HL-60 (cell line): ENCODE measurements at regions not wholly inside any gene's neighbourhood (a gene's known extent, or its start where the extent isn't known, plus 50 kb on each side); places are given as distances from the start of the nearest gene placed in this dataset.
"Not testable (repeated sequence)": the region's sequence is repeated elsewhere in the genome, so short reads cannot be mapped to it uniquely, and the experiment has no call there.

Experiments
- DNase-seq, 2 experiments: peaks; one replicate each; pipeline ENCODE4 v3.0.0-alpha.2; 2010 to 2020; ENCODE audit warnings: low read depth in 1 of 2, low spot score in 1 of 2
- H3K27ac ChIP-seq: fragments of 250-450 bp; sonication (Bioruptor Pico); replicated peaks from 2 replicates; pipeline ENCODE4 v1.5.1; 2020; ENCODE audit warnings: mild to moderate bottlenecking, moderate library complexity
- H3K27me3 ChIP-seq: fragments of 250-450 bp; sonication (Bioruptor Pico); 2 replicates; pipeline ENCODE4 v1.5.1; 2021; ENCODE audit warnings: mild to moderate bottlenecking, moderate library complexity; ENCODE audit not compliant: insufficient read depth, poor library complexity, severe bottlenecking
- H3K4me3 ChIP-seq: replicated peaks from 2 replicates; pipeline ENCODE4 v1.5.1; 2011; ENCODE audit warnings: mild to moderate bottlenecking, control low read depth, low read length; ENCODE audit not compliant: insufficient read depth
- GABPA ChIP-seq: IDR thresholded peaks from 2 replicates; pipeline ENCODE4 v1.6.1; 2012; ENCODE audit warnings: low read depth
- POLR2AphosphoS5 ChIP-seq: IDR thresholded peaks from 2 replicates; pipeline ENCODE4 v1.6.1; 2012; ENCODE audit warnings: low read depth
- REST ChIP-seq: IDR thresholded peaks from 2 replicates; pipeline ENCODE4 v1.6.1; 2012; ENCODE audit warnings: low read depth; ENCODE audit not compliant: insufficient replicate concordance
- SPI1 ChIP-seq: IDR thresholded peaks from 2 replicates; pipeline ENCODE4 v1.6.1; 2012; ENCODE audit warnings: low read depth, mild to moderate bottlenecking, borderline replicate concordance
- TF ChIP-seq, protein P1 (sequence below): IDR thresholded peaks from one replicate; pipeline ENCODE4 v1.5.1; 2011; ENCODE audit warnings: low read length, control low read depth, inconsistent platforms; ENCODE audit not compliant: insufficient read depth

DNA sequence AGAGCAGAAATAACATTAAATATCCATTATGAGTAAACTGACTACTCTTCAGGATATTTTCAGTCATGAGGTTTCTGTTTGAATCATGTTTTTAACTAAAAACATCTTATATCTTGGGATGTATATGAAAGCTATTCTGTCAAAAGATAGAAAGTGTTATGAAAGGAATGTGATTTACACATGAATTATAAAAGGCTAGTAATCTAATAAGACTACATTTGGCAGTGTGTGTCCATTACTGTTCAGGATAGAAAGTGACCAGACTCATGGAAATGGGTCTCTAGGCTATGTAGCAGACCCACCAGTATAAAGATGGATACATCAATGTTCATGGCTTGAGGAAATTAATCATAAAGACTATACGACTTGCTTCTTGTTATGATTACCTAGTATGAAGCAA lies 1328.2 kb upstream of the NUDT12 start:
- no peak for DNase-seq
- no peaks in the 10 kb centered on the region for H3K27me3 ChIP-seq
- H3K4me3 ChIP-seq, result no peak overlapping the region
- H3K27ac ChIP-seq, result no peak overlapping the region
- no peak for TF ChIP-seq REST
- no peak for TF ChIP-seq POLR2AphosphoS5
- no peak for TF ChIP-seq GABPA
- TF ChIP-seq SPI1, result no peak

DNA sequence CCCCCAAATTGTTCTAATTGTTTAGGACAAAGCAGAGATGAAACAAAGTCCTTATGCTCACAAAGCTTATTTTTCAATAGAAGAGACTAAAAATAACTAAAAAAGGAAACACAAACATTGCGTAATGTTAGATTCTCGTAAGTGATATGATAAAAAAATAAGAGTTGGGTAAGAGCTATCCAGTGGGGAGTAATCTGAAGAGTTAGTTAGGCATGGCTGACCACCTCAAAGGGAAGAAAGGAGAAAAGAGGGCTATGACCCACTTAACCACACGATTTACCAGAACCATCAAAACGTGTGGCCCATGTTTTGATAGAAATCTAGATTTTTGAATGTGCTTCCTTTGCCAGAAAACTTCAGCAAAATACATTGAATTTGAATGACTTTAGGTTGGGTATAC lies 1296.8 kb upstream of the NUDT12 start:
- no peak overlapping the region for H3K4me3 ChIP-seq
- DNase-seq, result no peak
- H3K27me3 ChIP-seq, result no peaks in the 10 kb centered on the region
- TF ChIP-seq POLR2AphosphoS5 (no peak), GABPA (no peak), SPI1 (no peak), REST (no peak)
- TF ChIP-seq, protein P1, sequence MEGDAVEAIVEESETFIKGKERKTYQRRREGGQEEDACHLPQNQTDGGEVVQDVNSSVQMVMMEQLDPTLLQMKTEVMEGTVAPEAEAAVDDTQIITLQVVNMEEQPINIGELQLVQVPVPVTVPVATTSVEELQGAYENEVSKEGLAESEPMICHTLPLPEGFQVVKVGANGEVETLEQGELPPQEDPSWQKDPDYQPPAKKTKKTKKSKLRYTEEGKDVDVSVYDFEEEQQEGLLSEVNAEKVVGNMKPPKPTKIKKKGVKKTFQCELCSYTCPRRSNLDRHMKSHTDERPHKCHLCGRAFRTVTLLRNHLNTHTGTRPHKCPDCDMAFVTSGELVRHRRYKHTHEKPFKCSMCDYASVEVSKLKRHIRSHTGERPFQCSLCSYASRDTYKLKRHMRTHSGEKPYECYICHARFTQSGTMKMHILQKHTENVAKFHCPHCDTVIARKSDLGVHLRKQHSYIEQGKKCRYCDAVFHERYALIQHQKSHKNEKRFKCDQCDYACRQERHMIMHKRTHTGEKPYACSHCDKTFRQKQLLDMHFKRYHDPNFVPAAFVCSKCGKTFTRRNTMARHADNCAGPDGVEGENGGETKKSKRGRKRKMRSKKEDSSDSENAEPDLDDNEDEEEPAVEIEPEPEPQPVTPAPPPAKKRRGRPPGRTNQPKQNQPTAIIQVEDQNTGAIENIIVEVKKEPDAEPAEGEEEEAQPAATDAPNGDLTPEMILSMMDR, result no peak
- H3K27ac ChIP-seq, result no peak overlapping the region

DNA sequence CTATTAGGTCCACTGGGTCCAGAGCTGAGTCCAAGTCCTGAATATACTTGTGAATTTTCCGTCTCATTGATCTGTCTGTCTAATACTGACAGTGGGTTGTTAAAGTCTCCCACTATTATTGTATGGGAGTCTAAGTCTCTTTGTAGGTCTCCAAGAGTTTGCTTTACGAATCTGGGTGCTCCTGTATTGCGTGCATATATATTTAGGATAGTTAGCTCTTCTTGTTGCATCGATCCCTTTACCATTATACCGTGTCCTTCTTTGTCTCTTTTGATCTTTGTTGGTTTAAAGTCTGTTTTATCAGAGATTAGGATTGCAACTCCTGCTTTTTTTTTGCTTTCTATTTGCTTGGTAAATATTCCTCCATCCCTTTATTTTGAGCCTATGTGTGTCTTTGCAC lies 1289.5 kb upstream of the NUDT12 start:
- H3K4me3 ChIP-seq, DNase-seq, H3K27ac ChIP-seq, H3K27me3 ChIP-seq: not testable (repeated sequence)

GRCh38 chr5:104845541-104845940 lies 1283.0 kb upstream of the NUDT12 start:
- TF ChIP-seq SPI1, result no peak
- Histone ChIP-seq H3K4me3 (no peak overlapping the region), H3K27me3 (no peaks in the 10 kb centered on the region)

DNA sequence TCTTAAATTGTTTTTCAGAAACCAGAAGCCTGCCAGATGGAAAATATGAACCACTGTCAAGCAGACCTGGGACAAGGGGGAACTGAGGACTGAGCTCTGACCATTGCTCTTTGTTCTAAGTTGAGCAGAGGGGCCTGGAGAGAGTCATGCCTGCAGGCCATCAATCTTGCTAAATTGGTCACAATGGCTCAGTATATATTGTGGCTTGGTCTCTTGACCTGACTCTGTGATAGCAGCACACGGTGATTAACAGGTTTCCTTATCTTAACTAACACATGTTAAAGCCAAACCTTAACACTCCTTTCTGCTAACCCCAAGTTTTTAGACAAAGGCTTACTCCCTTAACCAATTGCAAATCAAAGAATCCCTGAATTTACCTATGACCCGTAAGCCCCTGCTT lies 1281.2 kb upstream of the NUDT12 start:
- DNase-seq, result no peak
- Histone ChIP-seq H3K4me3 (no peak overlapping the region), H3K27ac (no peak overlapping the region), H3K27me3 (no peaks in the 10 kb centered on the region)
- no peak for TF ChIP-seq POLR2AphosphoS5
- no peak for TF ChIP-seq GABPA
- no peak for TF ChIP-seq REST
- TF ChIP-seq, protein P1, result no peak
- no peak for TF ChIP-seq SPI1

More at GRCh38 chr5:104845541-104845940, 1283.0 kb upstream of the NUDT12 start:
- no peak for DNase-seq
- no peak overlapping the region for H3K27ac ChIP-seq
